GM21367 (cell line): ENCODE measurements at regions not wholly inside any gene's neighbourhood (a gene's known extent, or its start where the extent isn't known, plus 50 kb on each side); places are given as distances from the start of the nearest gene placed in this dataset.

Experiments used
- ATAC-seq: cut with Tn5 transposase; IDR thresholded peaks from one replicate; pipeline ENCODE4 v1.9.1; 2021; ENCODE audit not compliant: unreplicated experiment

DNA sequence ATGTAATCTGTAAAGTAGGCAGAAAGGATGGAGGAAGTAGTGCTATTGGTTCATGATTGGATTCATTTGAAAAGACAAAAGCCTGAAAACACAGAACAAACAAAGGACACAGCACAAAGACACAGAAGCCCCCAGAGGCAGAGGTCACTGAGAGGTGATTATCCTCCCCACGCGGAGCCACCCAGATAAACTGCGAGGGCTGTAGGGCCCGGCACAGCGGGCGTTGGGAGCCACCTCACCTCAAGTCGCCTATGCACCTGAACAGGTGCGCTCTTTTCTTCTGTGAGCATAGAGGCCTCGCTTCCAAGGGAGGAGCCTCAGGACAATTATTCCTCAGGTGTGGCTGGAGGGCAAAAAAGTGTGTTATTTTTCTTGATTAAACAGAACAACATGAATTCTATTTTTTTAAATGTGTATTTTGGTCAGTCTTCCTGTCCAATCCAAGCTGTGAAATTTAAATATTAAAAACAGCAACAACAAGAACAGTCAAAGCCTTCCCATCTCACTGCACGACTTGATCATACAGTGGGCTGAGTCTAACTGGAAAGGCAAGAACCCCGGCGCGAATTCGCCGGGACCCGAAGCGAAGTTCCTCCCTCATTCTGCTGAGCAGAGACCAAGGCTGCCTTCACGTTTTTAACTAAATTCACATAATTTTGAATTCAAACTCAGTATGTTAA, 205.3 kb downstream of the THBS2 start:
- ATAC-seq, result no peak

- ATAC-seq, result no peak
These were observed 206.3 kb downstream of the THBS2 start for GRCh38 chr6:169047345-169047744.

DNA sequence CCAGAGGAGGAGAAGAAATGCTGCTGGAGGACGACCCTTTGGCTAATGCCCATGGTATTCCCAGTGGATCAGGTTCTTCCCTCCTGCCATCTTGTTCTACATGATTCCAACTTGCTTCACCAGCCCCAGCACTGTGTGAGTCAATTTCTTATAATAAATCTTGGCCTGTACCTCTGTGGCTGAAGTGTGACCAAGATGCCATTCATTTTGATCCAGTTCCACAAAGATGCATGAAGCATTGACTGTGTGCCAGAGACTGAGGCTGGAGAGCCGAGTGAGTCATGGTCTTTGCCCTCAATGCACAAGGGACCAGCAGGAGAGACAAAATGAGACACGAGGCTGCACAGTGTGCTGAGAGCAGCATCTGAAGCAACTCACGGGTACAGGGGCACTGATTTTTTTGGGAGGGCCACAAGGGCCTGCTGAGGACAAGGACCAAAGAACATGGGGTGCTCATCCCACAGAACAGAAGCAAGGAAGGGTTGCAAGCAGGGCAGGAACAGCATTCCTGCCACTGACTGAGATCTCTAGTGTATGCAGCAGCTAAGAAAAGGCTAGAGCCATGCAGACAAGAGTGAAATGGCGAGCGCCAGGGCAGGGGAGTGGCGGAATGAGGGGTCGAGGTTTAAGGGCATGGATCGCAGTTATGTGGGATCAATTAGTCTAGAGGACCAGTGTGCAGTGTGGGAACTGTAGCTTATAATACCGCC, 207.0 kb downstream of the THBS2 start:
- no peak for ATAC-seq

DNA sequence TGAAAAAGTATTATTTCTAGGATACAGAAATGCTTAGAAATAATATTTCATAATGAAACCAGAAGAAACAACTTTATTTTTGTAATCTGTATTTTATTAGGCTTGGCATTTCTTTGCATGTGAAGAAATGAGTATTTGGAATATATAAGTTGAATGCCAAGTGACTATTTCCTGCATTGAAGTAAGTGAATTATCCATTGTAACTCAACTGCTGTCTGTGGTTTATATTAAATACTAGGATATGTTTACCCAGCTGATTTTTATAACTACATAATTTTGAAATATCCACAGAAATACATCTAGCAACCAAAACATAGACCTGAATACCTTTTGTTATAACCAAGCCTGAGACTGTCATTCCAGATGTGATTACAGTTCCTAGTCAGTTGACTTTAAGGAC, 207.6 kb downstream of the THBS2 start:
- ATAC-seq, result no peak

DNA sequence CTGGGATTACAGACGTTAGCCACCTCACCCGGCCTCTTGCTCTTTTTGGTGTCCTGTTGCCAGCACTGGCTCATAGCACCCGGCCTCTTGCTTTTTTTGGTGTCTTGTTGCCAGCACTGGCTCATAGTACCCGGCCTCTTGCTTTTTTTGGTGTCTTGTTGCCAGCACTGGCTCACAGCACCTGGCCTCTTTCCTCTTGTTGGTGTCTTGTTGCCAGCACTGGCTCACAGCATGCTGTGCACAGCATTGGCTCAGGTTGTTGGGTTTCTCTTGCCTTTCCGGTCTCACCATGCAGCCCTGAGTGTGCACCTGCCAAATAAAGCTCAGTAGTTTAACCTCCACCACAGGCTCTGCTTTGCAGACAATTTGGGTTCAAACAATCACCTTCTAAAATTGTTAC, 208.2 kb downstream of the THBS2 start:
- no peak for ATAC-seq

- ATAC-seq, result no peak
These were observed 209.0 kb downstream of the THBS2 start for GRCh38 chr6:169044381-169045230.

- no peak for ATAC-seq
These were observed 211.6 kb downstream of the THBS2 start for GRCh38 chr6:169042061-169042460.

GRCh38 chr6:169041078-169041477, 212.6 kb downstream of the THBS2 start:
- no peak for ATAC-seq

GRCh38 chr6:169038691-169039090, 215.0 kb downstream of the THBS2 start:
- ATAC-seq, result no peak

DNA sequence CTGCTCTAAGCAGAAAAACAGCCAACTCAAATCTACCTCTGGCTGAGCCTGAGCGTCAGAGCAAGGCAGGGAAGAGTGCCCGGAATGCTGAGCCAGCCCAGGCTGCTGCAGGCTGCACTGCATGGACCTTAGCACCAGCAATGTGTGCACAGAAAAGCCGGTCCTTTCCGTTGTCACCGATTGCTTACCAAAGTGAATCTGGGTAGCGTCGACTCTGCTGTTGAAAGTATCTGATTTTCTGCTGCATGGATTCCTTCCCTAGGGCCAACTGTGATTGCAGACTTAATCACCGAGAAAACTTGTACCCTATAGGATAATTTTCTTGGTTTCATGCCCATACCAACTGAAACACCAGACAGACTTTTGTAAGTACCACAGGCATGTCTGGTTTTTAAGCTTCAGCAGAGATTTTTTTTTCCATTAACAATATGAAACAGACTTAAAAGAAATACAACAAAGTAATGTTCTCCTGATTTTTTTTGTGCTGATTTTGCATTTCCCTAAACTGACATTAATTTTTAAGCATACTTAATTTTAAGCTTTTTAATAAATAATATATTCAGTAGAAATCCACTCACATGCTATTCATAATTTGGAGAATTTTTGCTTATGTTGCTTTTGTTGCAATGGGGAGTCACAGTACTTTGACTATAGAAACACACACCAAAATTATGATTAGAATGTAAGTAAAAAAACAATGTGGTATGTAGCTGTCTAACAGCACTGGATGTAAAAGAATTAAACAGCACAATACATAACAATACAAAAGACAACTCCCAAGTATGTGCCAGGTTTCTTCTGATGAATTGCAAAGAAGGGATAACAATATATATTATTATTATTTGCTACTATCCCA, 218.0 kb downstream of the THBS2 start:
- ATAC-seq, result no peak

DNA sequence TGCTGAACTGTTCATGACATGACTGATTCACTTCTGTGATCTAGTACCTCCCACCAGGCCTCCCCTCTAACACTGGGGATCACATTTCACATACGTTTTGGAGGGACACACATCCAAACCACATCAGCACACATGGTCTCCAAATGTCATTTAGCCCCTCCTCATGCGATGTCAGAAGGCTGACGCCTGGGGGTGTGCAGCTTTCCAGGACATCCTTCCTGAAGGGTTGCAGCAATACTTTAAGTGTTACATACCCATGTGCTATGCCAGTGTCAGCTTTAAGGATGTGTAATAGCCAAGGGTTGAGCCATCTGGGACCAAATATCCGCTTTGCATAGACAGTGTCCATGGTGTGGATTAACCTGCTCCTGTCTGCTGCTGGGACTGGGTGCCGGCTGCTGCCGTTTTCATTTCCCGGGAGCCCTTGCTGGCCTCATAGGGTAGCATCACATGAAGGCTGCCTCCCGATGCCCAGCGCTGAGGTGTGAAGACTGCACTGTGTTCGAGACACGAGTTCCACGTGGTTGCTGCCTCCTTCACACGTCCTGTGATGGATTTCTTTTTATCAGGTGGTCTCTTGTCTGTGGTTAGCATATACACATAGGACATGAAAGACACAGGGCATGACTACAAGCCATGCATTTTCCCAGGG, 219.0 kb downstream of the THBS2 start:
- ATAC-seq, result no peak

- no peak for ATAC-seq
These were observed 223.8 kb downstream of the THBS2 start for GRCh38 chr6:169029861-169030260.

- no peak for ATAC-seq
These were observed 225.3 kb downstream of the THBS2 start for GRCh38 chr6:169028343-169028742.

GRCh38 chr6:169026175-169026574, 227.5 kb downstream of the THBS2 start:
- no peak for ATAC-seq

DNA sequence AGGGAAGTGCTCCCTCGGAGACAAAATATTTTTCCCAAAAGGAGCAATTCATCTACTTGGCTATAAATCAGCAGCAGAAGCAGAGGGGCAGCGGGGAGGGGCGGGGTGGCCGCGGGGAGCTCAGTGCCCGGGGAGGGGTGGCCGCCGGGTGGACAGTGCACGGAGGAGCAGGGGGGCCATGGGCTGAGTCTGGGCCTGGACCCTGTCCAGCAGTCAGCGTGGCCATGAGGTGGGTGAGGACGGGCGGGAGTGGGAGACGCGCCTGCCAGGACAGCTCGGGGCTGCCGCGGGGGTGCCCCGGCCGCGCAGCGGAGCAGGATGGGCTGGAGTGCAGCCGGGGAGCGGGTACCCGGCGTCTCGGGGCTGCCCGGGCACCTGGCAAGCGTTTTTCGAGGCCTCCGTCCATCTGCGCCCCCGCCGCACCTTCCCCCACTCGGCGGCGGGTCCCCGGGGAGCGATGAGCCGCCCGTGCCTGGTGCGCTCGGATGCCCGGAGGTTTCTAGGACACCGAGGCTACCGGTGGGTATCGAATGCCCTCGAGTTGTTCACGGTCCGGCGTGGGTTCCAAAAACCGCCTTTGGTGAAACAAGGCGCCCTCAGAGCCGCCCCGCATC, 229.5 kb downstream of the THBS2 start:
- no peak for ATAC-seq

GRCh38 chr6:169023161-169023874, 230.3 kb downstream of the THBS2 start:
- ATAC-seq, result no peak

DNA sequence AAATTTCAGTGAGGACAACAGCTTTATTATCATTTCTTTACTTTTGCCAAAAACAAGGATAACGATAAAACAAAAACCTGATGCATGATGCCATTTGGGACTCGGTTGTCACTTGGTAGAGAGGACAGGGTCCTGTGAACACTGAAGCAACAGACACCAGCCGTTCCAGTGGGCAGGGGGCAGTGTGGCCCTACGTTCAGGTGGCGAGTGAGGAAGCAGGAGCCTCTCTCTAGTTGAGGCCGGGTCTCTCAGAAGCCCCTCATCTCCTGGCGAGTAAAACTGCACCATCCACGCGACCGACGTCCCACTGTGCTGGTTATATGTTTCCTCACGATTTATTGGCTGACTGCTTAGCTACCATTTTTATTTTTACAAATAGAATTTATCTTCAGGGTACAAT, 231.6 kb downstream of the THBS2 start:
- ATAC-seq, result no peak

GRCh38 chr6:169020821-169021220, 232.8 kb downstream of the THBS2 start:
- no peak for ATAC-seq

DNA sequence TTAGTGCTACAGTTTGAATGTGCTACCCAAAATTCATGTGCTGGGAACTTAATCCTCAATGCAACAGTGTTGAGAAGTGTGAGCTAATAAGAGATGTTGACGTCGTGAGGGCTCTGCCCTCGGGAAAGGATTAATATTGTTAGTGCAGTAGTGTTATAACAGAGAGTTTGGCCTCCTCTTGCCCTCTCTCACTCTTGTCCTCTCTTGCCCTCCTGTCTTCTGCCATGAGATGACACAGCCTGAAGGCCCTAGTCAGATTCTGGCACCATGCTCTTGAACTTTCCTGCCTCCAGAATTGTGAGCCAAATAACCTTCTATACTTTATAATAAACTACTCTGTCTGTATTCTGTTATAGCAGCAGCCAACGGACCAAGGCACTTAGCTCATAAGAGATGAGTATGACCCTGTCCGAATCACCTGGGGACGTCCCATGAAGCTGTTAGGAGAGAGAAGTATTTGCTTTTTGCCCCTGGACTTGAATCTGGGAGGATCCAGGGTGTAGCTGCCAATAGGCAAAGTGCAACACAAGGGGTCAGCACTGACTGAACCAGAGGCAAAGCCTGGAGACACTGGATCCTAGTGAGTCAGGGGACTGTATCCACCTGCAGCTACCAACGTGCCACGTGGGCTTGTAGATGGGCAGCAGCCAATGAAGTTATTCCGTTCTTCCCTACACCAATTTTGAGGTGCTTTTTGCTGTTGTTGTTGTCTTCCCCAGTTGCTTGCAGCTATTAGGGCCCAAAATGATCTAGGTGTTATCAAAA, 233.7 kb downstream of the THBS2 start:
- ATAC-seq, result no peak
